GM12864 (cell line): ENCODE measurements at regions not wholly inside any gene's neighbourhood (a gene's known extent, or its start where the extent isn't known, plus 50 kb on each side); places are given as distances from the start of the nearest gene placed in this dataset.

Experiments
- DNase-seq: peaks from one replicate; pipeline ENCODE4 v3.0.0-alpha.2; 2011; ENCODE audit warnings: low read depth
- H3K4me3 ChIP-seq: 2 replicates; pipeline ENCODE4 v1.5.1; 2011; ENCODE audit warnings: mild to moderate bottlenecking, low read depth, low read length, control low read depth
- CTCF ChIP-seq: IDR thresholded peaks from 2 replicates; pipeline ENCODE4 v1.5.1; 2011; ENCODE audit warnings: low read depth, mild to moderate bottlenecking, moderate library complexity, low read length, control low read depth, inconsistent platforms; ENCODE audit errors: missing control alignments

- H3K4me3 ChIP-seq = no peak overlapping the region
- TF ChIP-seq CTCF = no peak
- no peak for DNase-seq
Measured at GRCh38 chr6:28767133-28767532, 156.7 kb downstream of the TRIM27 start.

- TF ChIP-seq CTCF = no peak
- H3K4me3 ChIP-seq = no peak overlapping the region
- no peak for DNase-seq
Measured at GRCh38 chr6:28767691-28768090, 156.1 kb downstream of the TRIM27 start.

- DNase-seq = no peak
- no peak overlapping the region for H3K4me3 ChIP-seq
- no peak for TF ChIP-seq CTCF
Measured at GRCh38 chr6:28768187-28768913, 155.4 kb downstream of the TRIM27 start.

GRCh38 chr6:28769626-28770402 is 154.0 kb downstream of the TRIM27 start:
- no peak overlapping the region for H3K4me3 ChIP-seq
- no peak for DNase-seq
- TF ChIP-seq CTCF = no peak

- no peak overlapping the region for H3K4me3 ChIP-seq
- no peak for TF ChIP-seq CTCF
- DNase-seq = no peak
Measured at GRCh38 chr6:28770732-28771131, 153.1 kb downstream of the TRIM27 start.

- no peak overlapping the region for H3K4me3 ChIP-seq
- DNase-seq = no peak
- no peak for TF ChIP-seq CTCF
Measured at GRCh38 chr6:28771401-28772267, 152.2 kb downstream of the TRIM27 start.
